HCT116 (cell line): ENCODE measurements at regions not wholly inside any gene's neighbourhood (a gene's known extent, or its start where the extent isn't known, plus 50 kb on each side); places are given as distances from the start of the nearest gene placed in this dataset.

Experiments
- ATAC-seq: fragments of 200-7000 bp; cut with Tn5 transposase; 2 replicates; pipeline ENCODE4 v1.9.1; 2020; ENCODE audit warnings: mild to moderate bottlenecking, moderate library complexity
- BruUV-seq: library from RNA; stranded (reverse); fragments of 400-500 nt; replicated peaks from 2 replicates; lab custom pipeline; 2021; lab: Mats Ljungman, UMichigan
- CTCF ChIA-PET: fragments of 300-600 bp; sonication (Branson Sonifier 250); formaldehyde crosslinking; loops from one replicate; lab custom pipeline; 2021; ENCODE audit warnings: antibody characterized with exemption; lab: Charles Lee
- POLR2A ChIA-PET: fragments of 300-600, 350-600 bp; sonication (Branson Sonifier 250); formaldehyde crosslinking; loops from one replicate; lab custom pipeline; 2021; ENCODE audit warnings: antibody characterized with exemption; lab: Charles Lee
- RAD21 ChIA-PET, 2 experiments: fragments of 300-600 bp; sonication (Branson Sonifier 250); formaldehyde crosslinking; loops; one replicate each; lab custom pipeline; 2023; ENCODE audit warnings: low total read pairs in 2 of 2; ENCODE audit not compliant: uncharacterized antibody in 2 of 2, unreplicated experiment in 2 of 2, low non-redundant PET in 1 of 2; lab: Charles Lee
- DNase-seq: peaks from one replicate; pipeline ENCODE4 v3.0.0-alpha.2; 2010; ENCODE audit warnings: low read depth, low spot score
- H2AFZ ChIP-seq: fragments of 200-600 bp; shearing (Covaris generic), sonication (generic); 2 replicates; pipeline ENCODE4 v1.6.1; 2017; ENCODE audit warnings: low read depth, mixed run types, mixed read lengths, antibody characterized with exemption, low read length; ENCODE audit not compliant: poor library complexity, severe bottlenecking
- H3K27ac ChIP-seq: 2 replicates; pipeline ENCODE4 v1.5.1; 2012; ENCODE audit warnings: low read depth, low read length
- H3K27me3 ChIP-seq: fragments of 200-600 bp; sonication (generic); 2 replicates; pipeline ENCODE4 v1.6.1; 2016; ENCODE audit warnings: mixed run types, low read length, mixed read lengths; ENCODE audit not compliant: insufficient read depth
- H3K36me3 ChIP-seq, 2 experiments: fragments of 200-500 bp in 1 of 2; fragments of 200-600 bp in 1 of 2; sonication (Bioruptor generic) in 1 of 2; sonication (generic) in 1 of 2; 2 replicates each; pipeline versions ENCODE4 v1.5.1 to v1.6.1; 2014 to 2016; ENCODE audit warnings: low read length in 2 of 2, inconsistent platforms in 1 of 2, mixed read lengths in 1 of 2, mixed run types in 1 of 2; ENCODE audit not compliant: insufficient read depth in 2 of 2, control insufficient read depth in 1 of 2
- H3K4me1 ChIP-seq, 2 experiments: fragments of 200-600 bp in 1 of 2; sonication (generic) in 1 of 2; 2 replicates each; pipeline versions ENCODE4 v1.5.1 to v1.6.1; 2012 to 2017; ENCODE audit warnings: low read length in 2 of 2, inconsistent platforms in 1 of 2, mild to moderate bottlenecking in 1 of 2, mixed read lengths in 1 of 2, mixed run types in 1 of 2, moderate library complexity in 1 of 2; ENCODE audit not compliant: insufficient read depth in 2 of 2, control insufficient read depth in 1 of 2
- H3K4me2 ChIP-seq: fragments of 200-600 bp; sonication (generic); 2 replicates; pipeline ENCODE4 v1.6.1; 2017; ENCODE audit warnings: mixed run types, low read length, mixed read lengths
- H3K4me3 ChIP-seq, 2 experiments: fragments of 200-600 bp in 1 of 2; sonication (generic) in 1 of 2; replicated peaks in 1 of 2; 2 replicates each; pipeline ENCODE4 v1.5.1; 2011 to 2016; ENCODE audit warnings: low read length in 2 of 2, control low read depth in 1 of 2, low read depth in 1 of 2, mild to moderate bottlenecking in 1 of 2, mixed read lengths in 1 of 2, mixed run types in 1 of 2
- H3K79me2 ChIP-seq: fragments of 200-600 bp; sonication (generic); 2 replicates; pipeline ENCODE4 v1.6.1; 2017; ENCODE audit warnings: mild to moderate bottlenecking, mixed run types, low read length, moderate library complexity, mixed read lengths; ENCODE audit not compliant: insufficient read depth
- H3K9ac ChIP-seq: fragments of 200-600 bp; sonication (generic); 2 replicates; pipeline ENCODE4 v1.6.1; 2016; ENCODE audit warnings: low read length, mixed read lengths
- H3K9me2 ChIP-seq: fragments of 200-600 bp; sonication (generic), shearing (Covaris generic); 2 replicates; pipeline ENCODE4 v1.6.1; 2017; ENCODE audit warnings: mixed run types, mild to moderate bottlenecking, moderate library complexity; ENCODE audit not compliant: insufficient read depth
- H3K9me3 ChIP-seq, 2 experiments: fragments of 200-500 bp in 1 of 2; fragments of 200-600 bp in 1 of 2; sonication (Bioruptor generic) in 1 of 2; sonication (generic) in 1 of 2; 2 replicates each; pipeline ENCODE4 v1.6.1; 2014 to 2017; ENCODE audit warnings: low read length in 2 of 2, mixed read lengths in 2 of 2, inconsistent platforms in 1 of 2, low read depth in 1 of 2, mild to moderate bottlenecking in 1 of 2, mixed run types in 1 of 2, moderate library complexity in 1 of 2; ENCODE audit not compliant: control insufficient read depth in 1 of 2, insufficient read depth in 1 of 2
- H4K20me1 ChIP-seq: fragments of 200-600 bp; sonication (generic), shearing (Covaris generic); 2 replicates; pipeline ENCODE4 v1.6.1; 2017; ENCODE audit warnings: mixed run types, mild to moderate bottlenecking, moderate library complexity; ENCODE audit not compliant: insufficient read depth
- CBX3 ChIP-seq: IDR thresholded peaks from 2 replicates; pipeline ENCODE4 v1.6.1; 2012; ENCODE audit warnings: low read depth
- CEBPB ChIP-seq: IDR thresholded peaks from 2 replicates; pipeline ENCODE4 v1.6.1; 2012; ENCODE audit warnings: low read depth
- EZH2phosphoT487 ChIP-seq: fragments of 200-600 bp; IDR thresholded peaks from 2 replicates; pipeline ENCODE4 v1.6.1; 2018; ENCODE audit warnings: antibody characterized with exemption, borderline replicate concordance
- FOSL1 ChIP-seq: IDR thresholded peaks from 2 replicates; pipeline ENCODE4 v1.6.1; 2012; ENCODE audit warnings: low read depth
- SIN3A ChIP-seq: IDR thresholded peaks from 2 replicates; pipeline ENCODE4 v1.6.1; 2012; ENCODE audit warnings: low read depth
- TCF7L2 ChIP-seq: IDR thresholded peaks from 2 replicates; pipeline ENCODE4 v1.7.0; 2011; ENCODE audit warnings: borderline replicate concordance, inconsistent platforms; ENCODE audit not compliant: insufficient read depth, insufficient read length; ENCODE audit errors: extremely low read depth
- ZFX ChIP-seq: fragments of 450-650 bp; IDR thresholded peaks from 2 replicates; pipeline ENCODE4 v1.6.1; 2017
- ZNF274 ChIP-seq: fragments of 200-500 bp; sonication (Bioruptor generic); IDR thresholded peaks from 2 replicates; pipeline ENCODE4 v1.6.1; 2014; ENCODE audit warnings: mild to moderate bottlenecking, low read depth, low read length, inconsistent platforms
- intact Hi-C: fragments of 100-400 bp; cut with micrococcal nuclease; formaldehyde crosslinking; loops from 2 replicates; pipeline ENCODE4 v1.10.0; 2022
- TF ChIP-seq, protein P1 (sequence below), 3 experiments: fragments of 200-600 bp in 1 of 3; sonication (generic) in 1 of 3; IDR thresholded peaks in 2 of 3; conservative IDR thresholded peaks in 1 of 3; 2 replicates each; pipeline ENCODE4 v1.5.1; 2012 to 2017; ENCODE audit warnings: low read depth in 2 of 3, low read length in 2 of 3, antibody characterized with exemption in 1 of 3, borderline replicate concordance in 1 of 3, control low read depth in 1 of 3, mild to moderate bottlenecking in 1 of 3, mixed read lengths in 1 of 3, mixed run types in 1 of 3, moderate library complexity in 1 of 3; ENCODE audit not compliant: insufficient read depth in 1 of 3
- TF ChIP-seq, protein P2 (sequence below): IDR thresholded peaks from 2 replicates; pipeline ENCODE4 v1.6.1; 2012; ENCODE audit warnings: low read depth

DNA sequence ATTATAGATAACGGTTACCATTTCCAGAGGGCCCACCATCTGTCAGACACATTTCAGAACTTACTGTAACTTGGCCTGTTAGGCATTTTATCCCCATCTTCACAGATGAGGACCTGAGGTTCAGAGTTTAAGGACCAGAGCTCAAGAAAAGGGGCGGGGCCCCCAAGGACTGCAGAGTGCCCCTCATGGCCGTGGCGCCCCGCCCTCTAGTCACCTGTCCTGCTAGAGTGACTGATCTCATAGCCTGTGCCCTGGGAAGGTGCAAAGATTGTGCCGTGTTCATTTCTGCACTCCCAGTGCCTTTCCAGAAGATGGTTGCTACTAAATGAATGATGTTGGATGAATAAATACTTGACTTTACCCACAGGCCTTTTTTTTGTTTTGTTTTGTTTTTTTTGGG lies 107.0 kb downstream of the XRCC2 start (continued):
- TF ChIP-seq, protein P1, sequence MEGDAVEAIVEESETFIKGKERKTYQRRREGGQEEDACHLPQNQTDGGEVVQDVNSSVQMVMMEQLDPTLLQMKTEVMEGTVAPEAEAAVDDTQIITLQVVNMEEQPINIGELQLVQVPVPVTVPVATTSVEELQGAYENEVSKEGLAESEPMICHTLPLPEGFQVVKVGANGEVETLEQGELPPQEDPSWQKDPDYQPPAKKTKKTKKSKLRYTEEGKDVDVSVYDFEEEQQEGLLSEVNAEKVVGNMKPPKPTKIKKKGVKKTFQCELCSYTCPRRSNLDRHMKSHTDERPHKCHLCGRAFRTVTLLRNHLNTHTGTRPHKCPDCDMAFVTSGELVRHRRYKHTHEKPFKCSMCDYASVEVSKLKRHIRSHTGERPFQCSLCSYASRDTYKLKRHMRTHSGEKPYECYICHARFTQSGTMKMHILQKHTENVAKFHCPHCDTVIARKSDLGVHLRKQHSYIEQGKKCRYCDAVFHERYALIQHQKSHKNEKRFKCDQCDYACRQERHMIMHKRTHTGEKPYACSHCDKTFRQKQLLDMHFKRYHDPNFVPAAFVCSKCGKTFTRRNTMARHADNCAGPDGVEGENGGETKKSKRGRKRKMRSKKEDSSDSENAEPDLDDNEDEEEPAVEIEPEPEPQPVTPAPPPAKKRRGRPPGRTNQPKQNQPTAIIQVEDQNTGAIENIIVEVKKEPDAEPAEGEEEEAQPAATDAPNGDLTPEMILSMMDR (IDR thresholded peaks at IDR 0.05 in 2 of 3, conservative IDR thresholded peaks at IDR 0.05 in 1 of 3; ENCODE audit: borderline replicate concordance in 1 of 3, insufficient read depth in 1 of 3, low read depth in 2 of 3, low read length in 2 of 3): no peak
- TF ChIP-seq CEBPB: no peak

DNA sequence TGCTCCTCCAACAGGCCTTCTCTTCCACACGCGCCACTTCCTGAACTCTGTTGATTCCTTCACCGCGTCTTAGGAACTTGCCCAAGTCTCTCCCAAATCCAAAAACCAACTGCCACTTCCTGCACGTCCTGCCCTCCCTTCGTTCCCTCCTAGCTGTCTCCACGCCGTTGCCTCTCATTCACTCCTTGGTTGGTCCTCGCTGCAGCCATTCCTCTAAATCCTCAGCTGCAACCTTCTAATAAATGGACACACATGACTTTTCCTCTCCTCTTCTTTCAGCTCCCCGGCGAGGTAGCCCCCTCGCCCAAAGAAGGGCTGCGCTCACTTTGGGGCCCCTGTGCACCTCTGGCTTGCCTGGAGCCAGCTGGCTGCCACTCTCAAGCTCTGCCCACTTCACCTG lies 110.2 kb downstream of the XRCC2 start:
- Histone ChIP-seq H3K27me3 (no peaks in the 10 kb centered on the region), H3K4me2 (no peak overlapping the region), H4K20me1 (no peaks in the 10 kb centered on the region), H3K27ac (no peak overlapping the region), H3K4me1 (no peaks in the 10 kb centered on the region), H3K4me3 (no peak overlapping the region), H3K9me3 (no peaks in the 10 kb centered on the region), H3K79me2 (no peaks in the 10 kb centered on the region), H3K9ac (no peak overlapping the region), H3K9me2 (no peaks in the 10 kb centered on the region), H3K36me3 (no peaks in the 10 kb centered on the region), H2AFZ (no peak overlapping the region)
- ChIA-PET RAD21 (no interaction called here), POLR2A (no interaction called here), CTCF (no interaction called here)
- no peak for DNase-seq
- ATAC-seq: no peak
- TF ChIP-seq TCF7L2: no peak
- no peak for TF ChIP-seq ZFX
- no TSS peak for BruUV-seq
- intact Hi-C loops: no loop called here

DNA sequence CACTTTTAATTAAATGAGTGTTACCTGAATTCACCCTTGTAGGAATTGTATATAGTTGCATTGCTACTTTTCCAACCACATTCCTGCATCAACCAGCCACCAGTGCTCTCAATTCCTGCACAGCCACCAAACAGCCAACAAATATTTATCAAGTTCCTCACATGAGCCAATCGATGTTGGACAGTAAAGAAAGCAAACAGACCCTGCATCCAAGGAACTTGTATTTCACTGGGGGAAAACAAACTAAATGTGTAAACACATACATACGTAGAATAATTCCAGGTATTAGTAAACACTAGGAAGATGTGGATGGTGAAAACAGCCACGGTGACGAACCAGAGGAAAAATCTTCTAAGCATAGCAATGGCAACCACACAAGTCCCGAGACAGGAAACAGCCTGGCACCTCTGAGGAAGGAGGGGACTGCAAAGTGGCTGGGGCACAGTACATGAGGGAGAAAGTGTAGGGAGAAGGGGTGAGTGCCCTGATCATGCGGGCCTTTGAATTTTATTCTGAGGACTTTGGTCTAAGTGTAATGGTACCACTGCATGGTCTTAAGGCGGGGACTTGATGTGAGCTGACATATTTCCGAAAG lies 111.2 kb downstream of the XRCC2 start:
- Histone ChIP-seq H3K9me3 (no peaks in the 10 kb centered on the region), H3K4me1 (no peaks in the 10 kb centered on the region), H2AFZ (no peak overlapping the region), H3K79me2 (no peaks in the 10 kb centered on the region), H3K27me3 (no peaks in the 10 kb centered on the region), H3K36me3 (no peaks in the 10 kb centered on the region), H3K4me3 (no peak overlapping the region), H3K9me2 (no peaks in the 10 kb centered on the region), H3K4me2 (no peak overlapping the region), H3K9ac (no peak overlapping the region), H3K27ac (no peak overlapping the region), H4K20me1 (no peaks in the 10 kb centered on the region)
- TF ChIP-seq EZH2phosphoT487 (no peak), ZNF274 (no peak), SIN3A (no peak), FOSL1 (no peak), CBX3 (no peak)
- TF ChIP-seq, protein P2, sequence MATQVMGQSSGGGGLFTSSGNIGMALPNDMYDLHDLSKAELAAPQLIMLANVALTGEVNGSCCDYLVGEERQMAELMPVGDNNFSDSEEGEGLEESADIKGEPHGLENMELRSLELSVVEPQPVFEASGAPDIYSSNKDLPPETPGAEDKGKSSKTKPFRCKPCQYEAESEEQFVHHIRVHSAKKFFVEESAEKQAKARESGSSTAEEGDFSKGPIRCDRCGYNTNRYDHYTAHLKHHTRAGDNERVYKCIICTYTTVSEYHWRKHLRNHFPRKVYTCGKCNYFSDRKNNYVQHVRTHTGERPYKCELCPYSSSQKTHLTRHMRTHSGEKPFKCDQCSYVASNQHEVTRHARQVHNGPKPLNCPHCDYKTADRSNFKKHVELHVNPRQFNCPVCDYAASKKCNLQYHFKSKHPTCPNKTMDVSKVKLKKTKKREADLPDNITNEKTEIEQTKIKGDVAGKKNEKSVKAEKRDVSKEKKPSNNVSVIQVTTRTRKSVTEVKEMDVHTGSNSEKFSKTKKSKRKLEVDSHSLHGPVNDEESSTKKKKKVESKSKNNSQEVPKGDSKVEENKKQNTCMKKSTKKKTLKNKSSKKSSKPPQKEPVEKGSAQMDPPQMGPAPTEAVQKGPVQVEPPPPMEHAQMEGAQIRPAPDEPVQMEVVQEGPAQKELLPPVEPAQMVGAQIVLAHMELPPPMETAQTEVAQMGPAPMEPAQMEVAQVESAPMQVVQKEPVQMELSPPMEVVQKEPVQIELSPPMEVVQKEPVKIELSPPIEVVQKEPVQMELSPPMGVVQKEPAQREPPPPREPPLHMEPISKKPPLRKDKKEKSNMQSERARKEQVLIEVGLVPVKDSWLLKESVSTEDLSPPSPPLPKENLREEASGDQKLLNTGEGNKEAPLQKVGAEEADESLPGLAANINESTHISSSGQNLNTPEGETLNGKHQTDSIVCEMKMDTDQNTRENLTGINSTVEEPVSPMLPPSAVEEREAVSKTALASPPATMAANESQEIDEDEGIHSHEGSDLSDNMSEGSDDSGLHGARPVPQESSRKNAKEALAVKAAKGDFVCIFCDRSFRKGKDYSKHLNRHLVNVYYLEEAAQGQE: no peak
- TF ChIP-seq, protein P1 (IDR thresholded peaks at IDR 0.05 in 2 of 3, conservative IDR thresholded peaks at IDR 0.05 in 1 of 3; ENCODE audit: borderline replicate concordance in 1 of 3, insufficient read depth in 1 of 3, low read depth in 2 of 3, low read length in 2 of 3): no peak
- intact Hi-C loops: no loop called here
- BruUV-seq: no TSS peak
- POLR2A ChIA-PET: no interaction called here
- no peak for DNase-seq
- RAD21 ChIA-PET: no interaction called here
- CTCF ChIA-PET: no interaction called here
- no peak for ATAC-seq
